Astrocyte (in vitro differentiated cells and primary cell): ENCODE measurements at regions not wholly inside any gene's neighbourhood (a gene's known extent, or its start where the extent isn't known, plus 50 kb on each side); places are given as distances from the start of the nearest gene placed in this dataset.

Source experiments
- DNase-seq: peaks from one replicate; pipeline ENCODE4 v3.0.0-alpha.2; 2010; ENCODE audit warnings: low read depth
- FAIRE-seq: peaks from 2 replicates; lab custom pipeline; 2011; peaks lifted over from hg19 to GRCh38; lab: Jason Lieb, UNC
- H2AFZ ChIP-seq: 2 replicates; pipeline ENCODE4 v1.6.0; 2012; ENCODE audit warnings: low read depth, low read length, inconsistent platforms
- H3K27ac ChIP-seq: 2 replicates; pipeline ENCODE4 v1.5.1; 2011; ENCODE audit warnings: low read depth, low read length, inconsistent platforms
- H3K27me3 ChIP-seq: 2 replicates; pipeline ENCODE4 v1.6.0; 2011; ENCODE audit warnings: low read length, inconsistent platforms; ENCODE audit not compliant: insufficient read depth
- H3K36me3 ChIP-seq: 2 replicates; pipeline ENCODE4 v1.5.1; 2011; ENCODE audit warnings: low read length, inconsistent platforms; ENCODE audit not compliant: insufficient read depth
- H3K4me1 ChIP-seq: 2 replicates; pipeline ENCODE4 v1.5.1; 2011; ENCODE audit warnings: low read length, inconsistent platforms; ENCODE audit not compliant: insufficient read depth
- H3K4me2 ChIP-seq: 2 replicates; pipeline ENCODE4 v1.6.0; 2012; ENCODE audit warnings: low read length, inconsistent platforms
- H3K4me3 ChIP-seq: 2 replicates; pipeline ENCODE4 v1.5.1; 2011; ENCODE audit warnings: low read depth, mild to moderate bottlenecking, low read length, inconsistent platforms; ENCODE audit not compliant: insufficient read depth
- H3K79me2 ChIP-seq: 2 replicates; pipeline ENCODE4 v1.6.0; 2012; ENCODE audit warnings: mild to moderate bottlenecking, low read length, inconsistent platforms; ENCODE audit not compliant: insufficient read depth
- H3K9ac ChIP-seq: 2 replicates; pipeline ENCODE4 v1.6.0; 2012; ENCODE audit warnings: mild to moderate bottlenecking, low read length, inconsistent platforms
- H3K9me3 ChIP-seq: 2 replicates; pipeline ENCODE4 v1.5.1; 2012; ENCODE audit warnings: low read depth, mild to moderate bottlenecking, low read length, inconsistent platforms; ENCODE audit not compliant: insufficient read depth
- H4K20me1 ChIP-seq: 2 replicates; pipeline ENCODE4 v1.6.0; 2012; ENCODE audit warnings: low read length, inconsistent platforms; ENCODE audit not compliant: insufficient read depth
- H3K27ac Mint-ChIP-seq: one replicate; pipeline ENCODE4 v1.8.0; 2021; ENCODE audit warnings: mild to moderate bottlenecking, mixed read lengths; ENCODE audit not compliant: unreplicated experiment
- H3K27me3 Mint-ChIP-seq: one replicate; pipeline ENCODE4 v1.8.0; 2021; ENCODE audit warnings: low read depth, mixed read lengths; ENCODE audit not compliant: unreplicated experiment
- H3K36me3 Mint-ChIP-seq: one replicate; pipeline ENCODE4 v1.8.0; 2021; ENCODE audit warnings: low read depth, mixed read lengths; ENCODE audit not compliant: unreplicated experiment
- H3K4me1 Mint-ChIP-seq: one replicate; pipeline ENCODE4 v1.8.0; 2021; ENCODE audit warnings: low read depth, mixed read lengths; ENCODE audit not compliant: unreplicated experiment
- H3K4me3 Mint-ChIP-seq: one replicate; pipeline ENCODE4 v1.8.0; 2021; ENCODE audit warnings: mild to moderate bottlenecking, moderate library complexity, mixed read lengths; ENCODE audit not compliant: unreplicated experiment
- H3K9me3 Mint-ChIP-seq: one replicate; pipeline ENCODE4 v1.8.0; 2021; ENCODE audit warnings: mild to moderate bottlenecking, mixed read lengths; ENCODE audit not compliant: unreplicated experiment
- EZH2 ChIP-seq: IDR thresholded peaks from 2 replicates; pipeline ENCODE4 v1.6.1; 2012; ENCODE audit warnings: mild to moderate bottlenecking, low read length, inconsistent platforms; ENCODE audit not compliant: insufficient read depth
- TF ChIP-seq, protein P1 (sequence below): IDR thresholded peaks from 2 replicates; pipeline ENCODE4 v1.5.1; 2011; ENCODE audit warnings: low read depth, mild to moderate bottlenecking, inconsistent platforms, low read length, moderate library complexity; ENCODE audit not compliant: insufficient read depth

DNA sequence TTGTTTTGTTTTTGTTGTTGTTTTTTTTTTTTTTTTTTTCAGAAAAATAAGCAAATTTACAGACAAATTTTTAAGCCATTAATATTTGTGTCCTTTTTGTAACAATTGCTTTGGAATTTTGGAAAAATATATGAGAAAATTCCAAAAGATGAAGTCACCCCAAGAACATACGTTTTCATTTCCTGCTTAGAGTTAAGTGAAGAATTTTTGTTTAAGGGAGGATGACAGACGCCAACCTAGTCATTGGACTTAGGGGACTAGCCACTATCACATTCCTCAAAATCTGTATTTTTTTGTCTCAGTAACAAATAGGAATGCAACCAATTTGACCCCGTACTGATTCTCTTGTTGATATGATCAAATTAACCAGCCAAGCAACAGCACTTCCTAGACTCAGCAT lies 433.9 kb upstream of the SLC30A5 start:
- H4K20me1 ChIP-seq = no peaks in the 10 kb centered on the region
- DNase-seq = no peak
- no peak overlapping the region for H3K4me3 ChIP-seq
- H3K36me3 ChIP-seq = no peaks in the 10 kb centered on the region
- peak; percentile 26 for FAIRE-seq
- peaks cover 3% of the 10 kb centered on the region for H3K36me3 Mint-ChIP-seq
- no peak overlapping the region for H2AFZ ChIP-seq
- no peak overlapping the region for H3K4me3 Mint-ChIP-seq
- H3K9me3 ChIP-seq = no peaks in the 10 kb centered on the region
- H3K27me3 ChIP-seq = no peaks in the 10 kb centered on the region
- H3K9ac ChIP-seq = no peak overlapping the region
- H3K79me2 ChIP-seq = no peaks in the 10 kb centered on the region
- H3K27ac Mint-ChIP-seq = no peak overlapping the region
- no peaks in the 10 kb centered on the region for H3K27me3 Mint-ChIP-seq
- peaks cover 1% of the 10 kb centered on the region for H3K9me3 Mint-ChIP-seq
- no peak overlapping the region for H3K27ac ChIP-seq
- H3K4me1 Mint-ChIP-seq = peaks cover 3% of the 10 kb centered on the region
- H3K4me1 ChIP-seq = no peaks in the 10 kb centered on the region
- H3K4me2 ChIP-seq = no peak overlapping the region
- no peak for TF ChIP-seq EZH2
- TF ChIP-seq, protein P1, sequence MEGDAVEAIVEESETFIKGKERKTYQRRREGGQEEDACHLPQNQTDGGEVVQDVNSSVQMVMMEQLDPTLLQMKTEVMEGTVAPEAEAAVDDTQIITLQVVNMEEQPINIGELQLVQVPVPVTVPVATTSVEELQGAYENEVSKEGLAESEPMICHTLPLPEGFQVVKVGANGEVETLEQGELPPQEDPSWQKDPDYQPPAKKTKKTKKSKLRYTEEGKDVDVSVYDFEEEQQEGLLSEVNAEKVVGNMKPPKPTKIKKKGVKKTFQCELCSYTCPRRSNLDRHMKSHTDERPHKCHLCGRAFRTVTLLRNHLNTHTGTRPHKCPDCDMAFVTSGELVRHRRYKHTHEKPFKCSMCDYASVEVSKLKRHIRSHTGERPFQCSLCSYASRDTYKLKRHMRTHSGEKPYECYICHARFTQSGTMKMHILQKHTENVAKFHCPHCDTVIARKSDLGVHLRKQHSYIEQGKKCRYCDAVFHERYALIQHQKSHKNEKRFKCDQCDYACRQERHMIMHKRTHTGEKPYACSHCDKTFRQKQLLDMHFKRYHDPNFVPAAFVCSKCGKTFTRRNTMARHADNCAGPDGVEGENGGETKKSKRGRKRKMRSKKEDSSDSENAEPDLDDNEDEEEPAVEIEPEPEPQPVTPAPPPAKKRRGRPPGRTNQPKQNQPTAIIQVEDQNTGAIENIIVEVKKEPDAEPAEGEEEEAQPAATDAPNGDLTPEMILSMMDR = no peak

DNA sequence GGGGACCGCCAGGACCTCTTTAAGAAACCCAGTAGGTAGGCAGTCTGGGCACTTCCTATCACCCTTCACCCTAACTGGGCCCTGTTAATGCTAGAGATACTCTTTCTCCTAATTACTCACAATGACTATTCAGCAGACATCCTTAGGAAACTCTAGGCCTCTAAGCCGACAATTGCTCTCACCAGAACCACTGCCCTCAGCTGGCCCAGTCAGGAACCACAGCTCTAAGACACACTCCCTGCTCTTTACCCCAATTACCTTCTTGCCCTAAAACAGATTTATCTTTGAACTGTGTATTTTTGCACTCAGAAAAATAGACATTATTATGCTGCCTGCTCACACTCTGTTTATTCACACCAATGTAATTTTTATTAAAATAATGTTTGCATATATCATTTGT lies 432.6 kb upstream of the SLC30A5 start:
- FAIRE-seq (no peak), DNase-seq (no peak)
- H2AFZ ChIP-seq = no peak overlapping the region
- Mint-ChIP-seq H3K27ac (no peak overlapping the region), H3K4me1 (peaks cover 3% of the 10 kb centered on the region), H3K4me3 (no peak overlapping the region), H3K36me3 (no peaks in the 10 kb centered on the region), H3K9me3 (peaks cover under 1% of the 10 kb centered on the region), H3K27me3 (no peaks in the 10 kb centered on the region)
- no peaks in the 10 kb centered on the region for H3K4me1 ChIP-seq
- no peaks in the 10 kb centered on the region for H3K27me3 ChIP-seq
- H3K27ac ChIP-seq = no peak overlapping the region
- H3K4me3 ChIP-seq = no peak overlapping the region
- H3K36me3 ChIP-seq = no peaks in the 10 kb centered on the region
- H3K9ac ChIP-seq = no peak overlapping the region
- H3K79me2 ChIP-seq = no peaks in the 10 kb centered on the region
- no peaks in the 10 kb centered on the region for H4K20me1 ChIP-seq
- H3K9me3 ChIP-seq = no peaks in the 10 kb centered on the region
- no peak overlapping the region for H3K4me2 ChIP-seq
- TF ChIP-seq, protein P1 = peak; percentile 22
- no peak for TF ChIP-seq EZH2

DNA sequence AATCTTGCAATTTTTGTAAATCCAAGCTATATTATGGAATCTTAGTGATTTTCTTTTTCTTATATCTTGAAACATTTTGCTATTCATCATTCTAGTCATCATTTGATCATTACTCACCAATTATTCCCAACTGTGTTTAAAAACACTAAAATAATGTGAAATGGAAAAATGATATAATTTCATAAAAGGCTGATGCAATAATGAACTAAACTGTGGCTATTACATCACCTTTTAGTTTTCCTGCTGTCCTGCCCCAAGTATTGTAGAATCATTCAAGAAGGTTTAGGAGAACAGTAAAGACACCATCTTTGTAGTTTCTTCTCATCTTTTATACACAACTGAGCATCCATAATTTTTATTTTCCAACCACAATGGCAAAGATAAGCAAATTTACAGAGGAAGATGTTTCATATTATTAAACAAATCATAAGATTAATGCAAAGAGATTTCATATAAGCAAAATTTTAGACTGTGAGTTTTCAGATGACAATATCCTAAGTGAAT lies 431.0 kb upstream of the SLC30A5 start:
- no peaks in the 10 kb centered on the region for H3K9me3 ChIP-seq
- H3K27me3 Mint-ChIP-seq = peaks cover 1% of the 10 kb centered on the region
- H4K20me1 ChIP-seq = no peaks in the 10 kb centered on the region
- no peak overlapping the region for H3K4me2 ChIP-seq
- H3K4me3 Mint-ChIP-seq = no peak overlapping the region
- H3K36me3 ChIP-seq = no peaks in the 10 kb centered on the region
- H3K79me2 ChIP-seq = no peaks in the 10 kb centered on the region
- H3K27me3 ChIP-seq = no peaks in the 10 kb centered on the region
- no peak for DNase-seq
- peaks cover 3% of the 10 kb centered on the region for H3K4me1 Mint-ChIP-seq
- no peaks in the 10 kb centered on the region for H3K4me1 ChIP-seq
- no peak overlapping the region for H3K27ac Mint-ChIP-seq
- no peak overlapping the region for H3K4me3 ChIP-seq
- no peaks in the 10 kb centered on the region for H3K9me3 Mint-ChIP-seq
- no peak overlapping the region for H3K27ac ChIP-seq
- no peak for FAIRE-seq
- TF ChIP-seq, protein P1 = no peak
- TF ChIP-seq EZH2 = no peak
- H3K36me3 Mint-ChIP-seq = no peaks in the 10 kb centered on the region
- H2AFZ ChIP-seq = no peak overlapping the region
- H3K9ac ChIP-seq = no peak overlapping the region
